ENCODE measurements at regions not wholly inside any gene's neighbourhood (a gene's known extent, or its start where the extent isn't known, plus 50 kb on each side); places are given as distances from the start of the nearest gene placed in this dataset.
"Not testable (repeated sequence)": the region's sequence is repeated elsewhere in the genome, so short reads cannot be mapped to it uniquely, and the experiment has no call there.

- DNase-seq (ENCODE audit: low read depth): no peak
Measured at GRCh38 chrX:793216-793770, 162.7 kb downstream of the SHOX start.

GRCh38 chrX:791479-792034, 161.0 kb downstream of the SHOX start:
- no peak for DNase-seq (ENCODE audit: low read depth)

GRCh38 chrX:790783-791360, 160.3 kb downstream of the SHOX start:
- no peak for DNase-seq (ENCODE audit: low read depth)

GRCh38 chrX:790041-790506, 159.5 kb downstream of the SHOX start:
- DNase-seq (ENCODE audit: low read depth): no peak

GRCh38 chrX:789096-789495, 158.5 kb downstream of the SHOX start:
- no peak for DNase-seq (ENCODE audit: low read depth)

- no peak for DNase-seq (ENCODE audit: low read depth)
Measured at GRCh38 chrX:786441-786881, 155.9 kb downstream of the SHOX start.

GRCh38 chrX:784829-785228, 154.2 kb downstream of the SHOX start:
- no peak for DNase-seq (ENCODE audit: low read depth)

GRCh38 chrX:781224-782204, 150.9 kb downstream of the SHOX start:
- no peak for DNase-seq (ENCODE audit: low read depth)

- DNase-seq (ENCODE audit: low read depth): no peak
Measured at GRCh38 chrX:776529-777230, 146.1 kb downstream of the SHOX start.

- DNase-seq (ENCODE audit: low read depth): no peak
Measured at GRCh38 chrX:776061-776460, 145.5 kb downstream of the SHOX start.

GRCh38 chrX:774536-774935, 143.9 kb downstream of the SHOX start:
- DNase-seq (ENCODE audit: low read depth): no peak

- DNase-seq (ENCODE audit: low read depth): no peak
Measured at GRCh38 chrX:773292-774025, 142.9 kb downstream of the SHOX start.

GRCh38 chrX:771536-771935, 140.9 kb downstream of the SHOX start:
- no peak for DNase-seq (ENCODE audit: low read depth)

- no peak for DNase-seq (ENCODE audit: low read depth)
Measured at GRCh38 chrX:769796-770195, 139.2 kb downstream of the SHOX start.

GRCh38 chrX:768596-768995, 138.0 kb downstream of the SHOX start:
- DNase-seq (ENCODE audit: low read depth): no peak

- no peak for DNase-seq (ENCODE audit: low read depth)
Measured at GRCh38 chrX:758917-759316, 128.3 kb downstream of the SHOX start.

- DNase-seq (ENCODE audit: low read depth): no peak
Measured at GRCh38 chrX:750812-751211, 120.2 kb downstream of the SHOX start.

- no peak for DNase-seq (ENCODE audit: low read depth)
Measured at GRCh38 chrX:750263-750662, 119.7 kb downstream of the SHOX start.

GRCh38 chrX:747176-747575, 116.6 kb downstream of the SHOX start:
- DNase-seq (ENCODE audit: low read depth): no peak

GRCh38 chrX:739611-740010, 109.0 kb downstream of the SHOX start:
- no peak for DNase-seq (ENCODE audit: low read depth)

- not testable (repeated sequence) for DNase-seq (ENCODE audit: low read depth)
Measured at GRCh38 chrX:737021-737420, 106.4 kb downstream of the SHOX start.
